Epithelial cell of esophagus (primary cell): ENCODE measurements at regions not wholly inside any gene's neighbourhood (a gene's known extent, or its start where the extent isn't known, plus 50 kb on each side); places are given as distances from the start of the nearest gene placed in this dataset.

Source experiments
- DNase-seq: peaks from one replicate; pipeline ENCODE4 v3.0.0; 2010; ENCODE audit warnings: low read depth
- H3K4me3 ChIP-seq: 2 replicates; pipeline ENCODE4 v1.5.1; 2011; ENCODE audit warnings: mild to moderate bottlenecking, low read length, control low read depth
- TF ChIP-seq, protein P1 (sequence below): IDR thresholded peaks from 2 replicates; pipeline ENCODE4 v1.5.1; 2011; ENCODE audit warnings: low read depth, mild to moderate bottlenecking, low read length, control low read depth, inconsistent platforms; ENCODE audit not compliant: insufficient read depth; ENCODE audit errors: missing control alignments

DNA sequence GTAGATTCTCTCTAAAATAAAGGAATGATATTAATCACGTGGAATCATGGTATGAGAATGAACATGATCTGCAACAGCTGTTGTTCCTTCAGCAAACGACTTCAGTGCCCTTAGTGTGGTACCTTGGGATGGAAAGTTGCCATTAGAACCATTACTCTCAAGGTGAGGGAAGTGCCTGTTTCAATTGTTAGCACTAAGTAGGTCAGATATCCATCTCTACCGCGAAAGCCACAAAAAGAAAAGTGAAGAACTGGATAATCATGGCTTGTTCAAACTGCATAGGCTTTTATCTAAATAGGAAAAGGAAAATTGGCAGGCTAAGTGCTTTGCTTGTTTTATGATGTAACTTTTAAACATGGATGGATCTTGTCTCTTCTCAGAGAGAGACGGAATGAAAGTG lies 380.7 kb downstream of the MRPS30 start:
- H3K4me3 ChIP-seq = no peak overlapping the region
- DNase-seq = no peak
- TF ChIP-seq, protein P1, sequence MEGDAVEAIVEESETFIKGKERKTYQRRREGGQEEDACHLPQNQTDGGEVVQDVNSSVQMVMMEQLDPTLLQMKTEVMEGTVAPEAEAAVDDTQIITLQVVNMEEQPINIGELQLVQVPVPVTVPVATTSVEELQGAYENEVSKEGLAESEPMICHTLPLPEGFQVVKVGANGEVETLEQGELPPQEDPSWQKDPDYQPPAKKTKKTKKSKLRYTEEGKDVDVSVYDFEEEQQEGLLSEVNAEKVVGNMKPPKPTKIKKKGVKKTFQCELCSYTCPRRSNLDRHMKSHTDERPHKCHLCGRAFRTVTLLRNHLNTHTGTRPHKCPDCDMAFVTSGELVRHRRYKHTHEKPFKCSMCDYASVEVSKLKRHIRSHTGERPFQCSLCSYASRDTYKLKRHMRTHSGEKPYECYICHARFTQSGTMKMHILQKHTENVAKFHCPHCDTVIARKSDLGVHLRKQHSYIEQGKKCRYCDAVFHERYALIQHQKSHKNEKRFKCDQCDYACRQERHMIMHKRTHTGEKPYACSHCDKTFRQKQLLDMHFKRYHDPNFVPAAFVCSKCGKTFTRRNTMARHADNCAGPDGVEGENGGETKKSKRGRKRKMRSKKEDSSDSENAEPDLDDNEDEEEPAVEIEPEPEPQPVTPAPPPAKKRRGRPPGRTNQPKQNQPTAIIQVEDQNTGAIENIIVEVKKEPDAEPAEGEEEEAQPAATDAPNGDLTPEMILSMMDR = no peak

DNA sequence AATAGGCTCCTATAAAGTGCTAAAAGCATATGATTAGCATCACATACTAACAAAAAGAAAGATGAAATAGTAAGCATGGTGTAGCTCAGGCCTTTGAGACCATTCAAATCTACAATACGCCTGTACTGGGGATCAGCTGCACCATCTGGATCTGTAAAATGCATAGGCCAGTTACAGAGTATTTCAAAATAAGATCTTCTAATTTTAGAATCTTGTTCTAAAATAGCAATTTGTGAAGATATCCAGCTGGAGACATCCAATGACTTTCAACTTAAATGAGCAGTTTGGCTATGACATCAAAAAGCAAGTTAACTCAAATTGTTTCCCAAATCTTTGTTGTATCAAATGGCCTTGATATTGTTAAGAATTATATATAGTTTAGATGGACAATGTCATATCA lies 386.3 kb downstream of the MRPS30 start:
- DNase-seq = no peak
- TF ChIP-seq, protein P1 = no peak
- no peak overlapping the region for H3K4me3 ChIP-seq
